KMS-11 (cell line): ENCODE measurements at regions not wholly inside any gene's neighbourhood (a gene's known extent, or its start where the extent isn't known, plus 50 kb on each side); places are given as distances from the start of the nearest gene placed in this dataset.

Experiments used
- H2AFZ ChIP-seq: fragments of 200-600 bp; sonication (generic); 2 replicates; pipeline ENCODE4 v1.6.1; 2016; ENCODE audit warnings: antibody characterized with exemption, mixed run types, low read depth
- H3K27ac ChIP-seq: fragments of 200-600 bp; sonication (generic); 2 replicates; pipeline ENCODE4 v1.6.1; 2016; ENCODE audit warnings: mild to moderate bottlenecking, mixed run types
- H3K27me3 ChIP-seq: fragments of 200-600 bp; sonication (generic); 2 replicates; pipeline ENCODE4 v1.6.1; 2017; ENCODE audit warnings: mild to moderate bottlenecking, low read depth, mixed run types, moderate library complexity; ENCODE audit not compliant: insufficient read depth
- H3K36me3 ChIP-seq: fragments of 200-600 bp; sonication (generic); 2 replicates; pipeline ENCODE4 v1.6.1; 2017; ENCODE audit warnings: mild to moderate bottlenecking, mixed run types; ENCODE audit not compliant: insufficient read depth
- H3K4me1 ChIP-seq: fragments of 200-600 bp; sonication (generic); 2 replicates; pipeline ENCODE4 v1.6.1; 2016; ENCODE audit warnings: mild to moderate bottlenecking, low read depth, mixed run types; ENCODE audit not compliant: poor library complexity, severe bottlenecking
- H3K4me2 ChIP-seq: fragments of 200-600 bp; sonication (generic); 2 replicates; pipeline ENCODE4 v1.7.0; 2016; ENCODE audit warnings: mild to moderate bottlenecking, mixed run types
- H3K4me3 ChIP-seq: fragments of 200-600 bp; sonication (generic); IDR thresholded peaks from 2 replicates; pipeline ENCODE4 v1.6.1; 2017; ENCODE audit warnings: low read depth, low read length, mixed read lengths; ENCODE audit not compliant: insufficient read depth
- H3K79me2 ChIP-seq: fragments of 200-600 bp; sonication (generic); 2 replicates; pipeline ENCODE4 v1.6.1; 2016; ENCODE audit warnings: low read depth, mixed run types; ENCODE audit not compliant: insufficient read depth
- H3K9ac ChIP-seq: fragments of 200-600 bp; sonication (generic); 2 replicates; pipeline ENCODE4 v1.6.1; 2016; ENCODE audit warnings: mild to moderate bottlenecking, mixed run types
- H4K20me1 ChIP-seq: fragments of 200-600 bp; sonication (generic); 2 replicates; pipeline ENCODE4 v1.6.1; 2016; ENCODE audit warnings: mild to moderate bottlenecking, mixed run types; ENCODE audit not compliant: insufficient read depth
- CTCF ChIP-seq: fragments of 200-600 bp; sonication (generic); conservative IDR thresholded peaks from 2 replicates; pipeline ENCODE4 v1.6.1; 2017; ENCODE audit warnings: low read depth, mild to moderate bottlenecking, antibody characterized with exemption, low read length, moderate library complexity, mixed read lengths

GRCh38 chr2:239703834-239704233 is 303.0 kb upstream of the HDAC4 start:
- no peak for TF ChIP-seq CTCF
- H3K4me2 ChIP-seq: no peak overlapping the region
- H3K27me3 ChIP-seq: no peaks in the 10 kb centered on the region
- no peak overlapping the region for H3K9ac ChIP-seq
- H3K79me2 ChIP-seq: no peaks in the 10 kb centered on the region
- H3K4me1 ChIP-seq: no peaks in the 10 kb centered on the region
- no peaks in the 10 kb centered on the region for H4K20me1 ChIP-seq
- H2AFZ ChIP-seq: no peak overlapping the region
- H3K36me3 ChIP-seq: no peaks in the 10 kb centered on the region
- no peak overlapping the region for H3K4me3 ChIP-seq
- H3K27ac ChIP-seq: no peak overlapping the region

- Histone ChIP-seq H3K4me2 (no peak overlapping the region), H4K20me1 (no peaks in the 10 kb centered on the region), H3K4me3 (no peak overlapping the region), H2AFZ (no peak overlapping the region), H3K4me1 (no peaks in the 10 kb centered on the region), H3K36me3 (no peaks in the 10 kb centered on the region), H3K27ac (no peak overlapping the region), H3K27me3 (no peaks in the 10 kb centered on the region; the same call in 1 of the 2 replicates), H3K79me2 (no peaks in the 10 kb centered on the region), H3K9ac (no peak overlapping the region)
- TF ChIP-seq CTCF: no peak
Measured at GRCh38 chr2:239700686-239701345, 300.0 kb upstream of the HDAC4 start.

- Histone ChIP-seq H2AFZ (no peak overlapping the region), H3K4me3 (no peak overlapping the region), H3K9ac (no peak overlapping the region), H4K20me1 (no peaks in the 10 kb centered on the region), H3K4me2 (no peak overlapping the region), H3K27ac (no peak overlapping the region), H3K79me2 (no peaks in the 10 kb centered on the region), H3K36me3 (no peaks in the 10 kb centered on the region), H3K4me1 (no peaks in the 10 kb centered on the region), H3K27me3 (peaks cover 3% of the 10 kb centered on the region)
- no peak for TF ChIP-seq CTCF
Measured at GRCh38 chr2:239697399-239698164, 296.8 kb upstream of the HDAC4 start.

GRCh38 chr2:239696559-239697207 is 295.9 kb upstream of the HDAC4 start:
- Histone ChIP-seq H3K4me3 (no peak overlapping the region), H3K27ac (no peak overlapping the region), H3K9ac (no peak overlapping the region), H4K20me1 (no peaks in the 10 kb centered on the region), H2AFZ (no peak overlapping the region), H3K79me2 (no peaks in the 10 kb centered on the region), H3K27me3 (peaks cover 3% of the 10 kb centered on the region), H3K36me3 (no peaks in the 10 kb centered on the region), H3K4me2 (no peak overlapping the region), H3K4me1 (no peaks in the 10 kb centered on the region)
- TF ChIP-seq CTCF: no peak
